Gastroesophageal sphincter (tissue), 4 donors: ENCODE measurements at regions not wholly inside any gene's neighbourhood (a gene's known extent, or its start where the extent isn't known, plus 50 kb on each side); places are given as distances from the start of the nearest gene placed in this dataset.

ENCODE experiments used
- ATAC-seq: fragments of 150-250 bp; one replicate; pipeline ENCODE4 v1.9.1; 2016; ENCODE audit warnings: mild to moderate bottlenecking, moderate library complexity
- H3K27ac ChIP-seq, 4 donors: fragments of 200-600 bp; sonication (generic) in 3 of 4; 1 replicate in 3 of 4; 2 replicates in 1 of 4; pipeline ENCODE4 v1.5.1; 2016 to 2019
- H3K27me3 ChIP-seq: fragments of 200-600 bp; sonication (generic); one replicate; pipeline ENCODE4 v1.5.1; 2019
- H3K36me3 ChIP-seq, 2 donors: fragments of 200-600 bp; sonication (generic); one replicate each; pipeline ENCODE4 v1.5.1; 2019; ENCODE audit warnings: control low read depth in 1 of 2
- H3K4me1 ChIP-seq, 3 donors: fragments of 200-600 bp; sonication (generic); 1 replicate in 2 of 3; 2 replicates in 1 of 3; pipeline ENCODE4 v1.5.1; 2016 to 2019; ENCODE audit warnings: control low read depth in 2 of 3
- H3K4me3 ChIP-seq, 2 donors: fragments of 200-600 bp; sonication (generic); one replicate each; pipeline ENCODE4 v1.5.1; 2019; ENCODE audit warnings: mild to moderate bottlenecking in 1 of 2, moderate library complexity in 1 of 2
- H3K9me3 ChIP-seq, 3 donors: fragments of 200-600 bp; sonication (generic); one replicate each; pipeline ENCODE4 v1.5.1; 2017 to 2019; ENCODE audit warnings: control low read depth in 2 of 3
- CTCF ChIP-seq, 4 experiments: fragments of 200-600 bp in 2 of 4; fragments of 450-650 bp in 2 of 4; sonication (generic) in 1 of 4; IDR thresholded peaks; one replicate each; pipeline ENCODE4 v1.5.1; 2017 to 2019; ENCODE audit warnings: antibody characterized with exemption in 4 of 4, mild to moderate bottlenecking in 2 of 4, moderate library complexity in 2 of 4
- EP300 ChIP-seq: sonication (generic); formaldehyde crosslinking; IDR thresholded peaks from one replicate; pipeline ENCODE4 v1.6.1; 2017; ENCODE audit warnings: antibody characterized with exemption, mild to moderate bottlenecking
- POLR2A ChIP-seq, 2 donors: fragments of 450-650 bp; IDR thresholded peaks; one replicate each; pipeline ENCODE4 v1.6.1; 2017; ENCODE audit warnings: antibody characterized with exemption in 2 of 2, mild to moderate bottlenecking in 2 of 2, moderate library complexity in 1 of 2
- POLR2AphosphoS5 ChIP-seq: sonication (generic); formaldehyde crosslinking; IDR thresholded peaks from one replicate; pipeline ENCODE4 v1.6.1; 2017; ENCODE audit warnings: antibody characterized with exemption
- WGBS, 2 donors: methylation state at CpG; one replicate each; pipeline ENCODE4 v1.1.5; 2018; ENCODE audit warnings: low coverage in 1 of 2; 5-methylcytosine and 5-hydroxymethylcytosine counted together

GRCh38 chr5:164054461-164054860 is 549.0 kb downstream of the MAT2B start:
- no peak overlapping the region for H3K27ac ChIP-seq
- no peaks in the 10 kb centered on the region for H3K9me3 ChIP-seq
- H3K4me3 ChIP-seq = no peak overlapping the region
- no peak for ATAC-seq
- no peak for TF ChIP-seq EP300
- TF ChIP-seq POLR2AphosphoS5 = no peak
- no peak for TF ChIP-seq CTCF (IDR thresholded peaks at IDR 0.05)
- no peak for TF ChIP-seq POLR2A (IDR thresholded peaks at IDR 0.05)
- no peaks in the 10 kb centered on the region for H3K27me3 ChIP-seq
- H3K4me1 ChIP-seq = no peaks in the 10 kb centered on the region
- H3K36me3 ChIP-seq = no peaks in the 10 kb centered on the region
- WGBS, 2 donors = 32 to 39% methylated on average over 2 of the region's 2 CpGs

- ATAC-seq = no peak
- H3K4me3 ChIP-seq = no peak overlapping the region
- no peaks in the 10 kb centered on the region for H3K4me1 ChIP-seq
- 88 to 91% methylated on average over 2 of the region's 2 CpGs for WGBS, 2 donors
- H3K27me3 ChIP-seq = no peaks in the 10 kb centered on the region
- H3K27ac ChIP-seq = no peak overlapping the region
- H3K36me3 ChIP-seq = no peaks in the 10 kb centered on the region
- TF ChIP-seq POLR2A (IDR thresholded peaks at IDR 0.05) = no peak
- TF ChIP-seq POLR2AphosphoS5 = no peak
- H3K9me3 ChIP-seq = no peaks in the 10 kb centered on the region
Observed at GRCh38 chr5:164057121-164057520, 551.7 kb downstream of the MAT2B start.

- no peaks in the 10 kb centered on the region for H3K4me1 ChIP-seq
- WGBS, 2 donors = 74 to 75% methylated on average over 2 to 3 of the region's 3 CpGs
Observed at GRCh38 chr5:164058621-164059020, 553.2 kb downstream of the MAT2B start.

GRCh38 chr5:164059471-164059870 is 554.1 kb downstream of the MAT2B start:
- no peak for ATAC-seq
- Histone ChIP-seq H3K36me3 (no peaks in the 10 kb centered on the region), H3K9me3 (no peaks in the 10 kb centered on the region), H3K27ac (no peak overlapping the region), H3K4me3 (no peak overlapping the region), H3K27me3 (no peaks in the 10 kb centered on the region), H3K4me1 (no peaks in the 10 kb centered on the region)
- TF ChIP-seq EP300 (no peak), CTCF (IDR thresholded peaks at IDR 0.05) (no peak), POLR2A (IDR thresholded peaks at IDR 0.05) (no peak), POLR2AphosphoS5 (no peak)
- 71 to 83% methylated on average over 2 of the region's 2 CpGs for WGBS, 2 donors

More at GRCh38 chr5:164058621-164059020, 553.2 kb downstream of the MAT2B start:
- no peak overlapping the region for H3K4me3 ChIP-seq
- no peaks in the 10 kb centered on the region for H3K27me3 ChIP-seq
- no peaks in the 10 kb centered on the region for H3K9me3 ChIP-seq
- no peaks in the 10 kb centered on the region for H3K36me3 ChIP-seq
- TF ChIP-seq POLR2A (IDR thresholded peaks at IDR 0.05) (no peak), POLR2AphosphoS5 (no peak)
- H3K27ac ChIP-seq = no peak overlapping the region
- ATAC-seq = no peak

GRCh38 chr5:164060786-164061355 is 555.5 kb downstream of the MAT2B start:
- Histone ChIP-seq H3K4me1 (no peaks in the 10 kb centered on the region), H3K4me3 (no peak overlapping the region), H3K27ac (no peak overlapping the region), H3K9me3 (no peaks in the 10 kb centered on the region), H3K36me3 (no peaks in the 10 kb centered on the region), H3K27me3 (no peaks in the 10 kb centered on the region)
- ATAC-seq = no peak
- WGBS, 2 donors = 45 to 68% methylated on average over 2 to 3 of the region's 3 CpGs
- TF ChIP-seq POLR2A (IDR thresholded peaks at IDR 0.05) = no peak
- no peak for TF ChIP-seq POLR2AphosphoS5
- no peak for TF ChIP-seq EP300
- no peak for TF ChIP-seq CTCF (IDR thresholded peaks at IDR 0.05)

GRCh38 chr5:164062304-164062703 is 556.9 kb downstream of the MAT2B start:
- no peaks in the 10 kb centered on the region for H3K27me3 ChIP-seq
- no peak overlapping the region for H3K27ac ChIP-seq
- no peak overlapping the region for H3K4me3 ChIP-seq
- no peaks in the 10 kb centered on the region for H3K4me1 ChIP-seq
- H3K9me3 ChIP-seq = no peaks in the 10 kb centered on the region
- TF ChIP-seq EP300 (no peak), POLR2AphosphoS5 (no peak), POLR2A (IDR thresholded peaks at IDR 0.05) (no peak), CTCF (IDR thresholded peaks at IDR 0.05) (no peak)
- no peak for ATAC-seq
- H3K36me3 ChIP-seq = no peaks in the 10 kb centered on the region
- 30 to 33% methylated on average over 3 of the region's 3 CpGs for whole genome bisulfite sequencing, 2 donors
